ENCODE measurements at regions not wholly inside any gene's neighbourhood (a gene's known extent, or its start where the extent isn't known, plus 50 kb on each side); places are given as distances from the start of the nearest gene placed in this dataset.

DNA sequence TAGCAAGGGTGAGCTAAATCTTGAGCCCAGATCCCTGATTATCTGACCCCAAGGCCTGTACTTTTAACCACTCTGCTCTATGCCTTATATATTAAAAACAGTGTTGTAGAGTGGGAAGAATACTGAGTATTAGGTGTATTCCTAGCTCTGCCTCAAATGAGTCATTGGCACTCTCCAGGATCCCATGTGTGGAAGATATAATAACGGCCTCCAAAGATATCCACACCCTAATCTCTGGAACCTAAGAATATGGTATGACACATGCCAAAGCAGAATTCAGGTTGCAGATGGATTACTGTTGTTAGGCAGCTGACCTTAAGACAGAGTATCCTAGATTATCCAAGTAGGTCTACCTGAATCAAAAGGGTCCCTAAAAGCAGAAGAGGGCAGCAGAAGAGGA is 110.8 kb downstream of the ADRB2 start:
- peaks cover 27% of the 10 kb centered on the region for H3K4me1 Mint-ChIP-seq (ENCODE audit: unreplicated experiment)
- TF ChIP-seq, protein P1, sequence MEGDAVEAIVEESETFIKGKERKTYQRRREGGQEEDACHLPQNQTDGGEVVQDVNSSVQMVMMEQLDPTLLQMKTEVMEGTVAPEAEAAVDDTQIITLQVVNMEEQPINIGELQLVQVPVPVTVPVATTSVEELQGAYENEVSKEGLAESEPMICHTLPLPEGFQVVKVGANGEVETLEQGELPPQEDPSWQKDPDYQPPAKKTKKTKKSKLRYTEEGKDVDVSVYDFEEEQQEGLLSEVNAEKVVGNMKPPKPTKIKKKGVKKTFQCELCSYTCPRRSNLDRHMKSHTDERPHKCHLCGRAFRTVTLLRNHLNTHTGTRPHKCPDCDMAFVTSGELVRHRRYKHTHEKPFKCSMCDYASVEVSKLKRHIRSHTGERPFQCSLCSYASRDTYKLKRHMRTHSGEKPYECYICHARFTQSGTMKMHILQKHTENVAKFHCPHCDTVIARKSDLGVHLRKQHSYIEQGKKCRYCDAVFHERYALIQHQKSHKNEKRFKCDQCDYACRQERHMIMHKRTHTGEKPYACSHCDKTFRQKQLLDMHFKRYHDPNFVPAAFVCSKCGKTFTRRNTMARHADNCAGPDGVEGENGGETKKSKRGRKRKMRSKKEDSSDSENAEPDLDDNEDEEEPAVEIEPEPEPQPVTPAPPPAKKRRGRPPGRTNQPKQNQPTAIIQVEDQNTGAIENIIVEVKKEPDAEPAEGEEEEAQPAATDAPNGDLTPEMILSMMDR (IDR thresholded peaks at IDR 0.05), result no peak
- H3K9me3 Mint-ChIP-seq (ENCODE audit: unreplicated experiment), result no peaks in the 10 kb centered on the region
- no peaks in the 10 kb centered on the region for H3K36me3 Mint-ChIP-seq (ENCODE audit: unreplicated experiment)
- no peaks in the 10 kb centered on the region for H3K27me3 Mint-ChIP-seq (ENCODE audit: unreplicated experiment)
- DNase-seq (ENCODE audit: extremely low spot score, unreplicated experiment), result no peak
- no peak overlapping the region for H3K4me3 Mint-ChIP-seq (ENCODE audit: unreplicated experiment)
- H3K27ac Mint-ChIP-seq (ENCODE audit: unreplicated experiment), result no peak overlapping the region

DNA sequence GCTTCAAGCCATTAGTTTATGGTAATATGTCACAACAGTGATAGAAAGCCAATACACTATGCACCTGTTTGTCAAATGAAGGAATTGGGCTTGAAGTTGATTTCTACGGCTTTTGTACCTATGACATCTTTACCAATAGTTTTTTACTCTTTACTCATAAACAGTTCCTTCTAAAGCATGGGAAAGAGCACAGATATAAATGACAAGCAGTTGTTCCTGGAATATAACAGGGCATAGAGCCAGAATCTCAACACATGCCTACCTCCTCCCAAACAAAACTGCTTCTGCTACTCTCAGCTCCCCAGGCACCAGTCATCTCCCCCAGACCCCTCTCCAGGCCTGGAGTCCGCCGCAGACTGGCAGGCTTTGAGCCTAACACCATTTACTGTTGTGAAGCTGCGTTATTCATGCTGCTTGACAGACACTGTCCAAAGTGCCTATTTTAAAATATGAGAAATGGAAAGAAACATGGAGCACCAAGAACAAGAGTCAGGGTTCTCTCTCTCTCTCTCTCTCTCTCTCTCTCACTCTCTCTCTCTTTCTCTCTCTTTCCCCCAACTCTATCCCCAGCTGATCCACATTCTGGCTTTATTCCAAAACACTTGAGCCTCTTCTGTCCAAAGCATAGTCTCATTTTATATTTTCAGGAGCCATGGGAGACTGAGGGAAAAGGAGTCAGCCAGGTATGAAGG is 111.6 kb downstream of the ADRB2 start:
- no peak for DNase-seq (ENCODE audit: extremely low spot score, unreplicated experiment)
- H3K9me3 Mint-ChIP-seq (ENCODE audit: unreplicated experiment), result no peaks in the 10 kb centered on the region
- peaks cover 20% of the 10 kb centered on the region for H3K4me1 Mint-ChIP-seq (ENCODE audit: unreplicated experiment)
- H3K36me3 Mint-ChIP-seq (ENCODE audit: unreplicated experiment), result no peaks in the 10 kb centered on the region
- TF ChIP-seq, protein P1 (IDR thresholded peaks at IDR 0.05), result no peak
- no peaks in the 10 kb centered on the region for H3K27me3 Mint-ChIP-seq (ENCODE audit: unreplicated experiment)
- H3K27ac Mint-ChIP-seq (ENCODE audit: unreplicated experiment), result no peak overlapping the region
- H3K4me3 Mint-ChIP-seq (ENCODE audit: unreplicated experiment), result no peak overlapping the region

DNA sequence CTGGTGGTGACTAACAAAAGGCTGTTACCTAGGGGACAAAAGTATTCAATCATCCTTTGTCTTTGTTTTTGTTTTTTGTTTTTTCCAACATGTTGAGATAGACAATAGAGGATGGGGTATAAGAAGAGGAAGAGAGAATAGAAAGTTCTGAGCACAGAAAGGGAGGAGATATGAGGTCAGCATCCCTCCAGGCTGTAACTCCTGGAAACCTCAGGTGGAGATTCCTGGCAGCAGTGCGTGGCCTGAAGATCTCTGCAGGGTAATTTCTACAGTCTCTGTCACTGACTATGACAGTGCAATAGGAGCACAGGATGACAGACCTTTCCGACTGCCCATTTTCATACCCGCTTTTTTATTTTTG is 112.1 kb downstream of the ADRB2 start:
- Mint-ChIP-seq H3K27me3 (ENCODE audit: unreplicated experiment) (no peaks in the 10 kb centered on the region), H3K4me3 (ENCODE audit: unreplicated experiment) (no peak overlapping the region), H3K4me1 (ENCODE audit: unreplicated experiment) (peaks cover 20% of the 10 kb centered on the region), H3K9me3 (ENCODE audit: unreplicated experiment) (no peaks in the 10 kb centered on the region), H3K27ac (ENCODE audit: unreplicated experiment) (no peak overlapping the region), H3K36me3 (ENCODE audit: unreplicated experiment) (no peaks in the 10 kb centered on the region)
- DNase-seq (ENCODE audit: extremely low spot score, unreplicated experiment), result no peak
- TF ChIP-seq, protein P1 (IDR thresholded peaks at IDR 0.05), result no peak

DNA sequence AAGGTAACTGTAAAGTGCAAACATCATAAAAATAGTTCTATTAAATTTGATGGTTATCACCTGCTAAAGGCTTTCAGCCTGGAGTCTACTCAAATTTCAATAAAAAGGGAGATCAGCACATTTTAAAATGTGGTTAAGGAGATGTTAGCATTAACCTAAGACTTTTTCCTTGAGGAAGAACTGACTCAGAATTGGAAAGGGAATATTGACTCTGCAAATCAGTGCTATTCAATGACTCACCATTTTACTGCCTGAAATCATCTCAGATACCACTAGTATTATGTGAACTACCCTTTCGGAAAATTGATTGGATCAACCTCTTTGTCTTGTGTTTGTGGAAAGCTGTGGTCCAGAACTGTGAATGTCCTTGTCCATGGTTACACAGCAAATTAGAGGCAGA is 113.3 kb downstream of the ADRB2 start:
- H3K36me3 Mint-ChIP-seq (ENCODE audit: unreplicated experiment), result peaks cover under 1% of the 10 kb centered on the region
- no peaks in the 10 kb centered on the region for H3K27me3 Mint-ChIP-seq (ENCODE audit: unreplicated experiment)
- no peak for DNase-seq (ENCODE audit: extremely low spot score, unreplicated experiment)
- TF ChIP-seq, protein P1 (IDR thresholded peaks at IDR 0.05), result no peak
- H3K9me3 Mint-ChIP-seq (ENCODE audit: unreplicated experiment), result peaks cover under 1% of the 10 kb centered on the region
- H3K4me1 Mint-ChIP-seq (ENCODE audit: unreplicated experiment), result peaks cover 17% of the 10 kb centered on the region
- H3K4me3 Mint-ChIP-seq (ENCODE audit: unreplicated experiment), result no peak overlapping the region
- no peak overlapping the region for H3K27ac Mint-ChIP-seq (ENCODE audit: unreplicated experiment)

DNA sequence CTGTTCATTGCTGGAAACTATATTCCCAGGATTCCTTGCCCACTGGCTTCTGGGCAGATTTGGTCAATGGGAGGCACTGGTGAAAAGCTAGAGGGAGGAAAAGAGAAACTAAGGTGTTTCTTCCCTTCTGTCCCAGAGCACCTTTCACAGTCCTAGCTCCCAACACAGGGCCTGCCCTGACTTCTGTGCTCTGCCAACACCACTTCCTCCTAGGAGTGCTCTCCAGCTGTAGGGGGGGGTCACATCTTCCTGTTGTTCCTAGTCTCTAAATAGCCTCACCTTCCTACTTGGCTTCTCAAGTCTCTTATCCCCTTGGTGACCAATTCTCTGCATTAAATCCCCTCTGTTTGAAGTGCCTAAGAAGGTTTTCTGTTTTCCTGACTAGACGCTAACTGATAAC is 115.4 kb downstream of the ADRB2 start:
- Mint-ChIP-seq H3K9me3 (ENCODE audit: unreplicated experiment) (peaks cover 3% of the 10 kb centered on the region), H3K27me3 (ENCODE audit: unreplicated experiment) (no peaks in the 10 kb centered on the region), H3K27ac (ENCODE audit: unreplicated experiment) (no peak overlapping the region), H3K4me3 (ENCODE audit: unreplicated experiment) (no peak overlapping the region), H3K4me1 (ENCODE audit: unreplicated experiment) (peaks cover 15% of the 10 kb centered on the region), H3K36me3 (ENCODE audit: unreplicated experiment) (peaks cover 3% of the 10 kb centered on the region)
- DNase-seq (ENCODE audit: extremely low spot score, unreplicated experiment), result no peak
- TF ChIP-seq, protein P1 (IDR thresholded peaks at IDR 0.05), result no peak

All from osteocyte (in vitro differentiated cells).